ENCODE measurements at regions not wholly inside any gene's neighbourhood (a gene's known extent, or its start where the extent isn't known, plus 50 kb on each side); places are given as distances from the start of the nearest gene placed in this dataset.
"Not testable (repeated sequence)": the region's sequence is repeated elsewhere in the genome, so short reads cannot be mapped to it uniquely, and the experiment has no call there.

GRCh38 chr15:25250011-25250596 is 188.7 kb downstream of the UBE3A start:
- intact Hi-C loops (cut with DNase I) = no loop called here
- H3K27me3 ChIP-seq = no peaks in the 10 kb centered on the region
- no peaks in the 10 kb centered on the region for H3K4me1 ChIP-seq (ENCODE audit: insufficient read depth)
- WGBS, 3 donors = 70 to 80% (median 77%) methylated on average over 5 of the region's 5 CpGs
- DNase-seq = peak in 4 of 5 donors; percentile 2 to 17 (median 3)
- H3K4me3 ChIP-seq = no peak overlapping the region
- no peak for TF ChIP-seq EP300 (IDR thresholded peaks at IDR 0.05)
- TF ChIP-seq POLR2A (IDR thresholded peaks at IDR 0.05) = no peak
- TF ChIP-seq CTCF (IDR thresholded peaks at IDR 0.05) = no peak
- no peak overlapping the region for H3K27ac ChIP-seq
- peaks cover 0 to 8% of the 10 kb centered on the region in 2 donors for H3K9me3 ChIP-seq
- no peaks in the 10 kb centered on the region for H3K36me3 ChIP-seq

GRCh38 chr15:25250906-25251622 is 187.8 kb downstream of the UBE3A start:
- intact Hi-C loops (cut with DNase I) = no loop called here
- TF ChIP-seq POLR2A (IDR thresholded peaks at IDR 0.05) = no peak
- no peak for TF ChIP-seq CTCF (IDR thresholded peaks at IDR 0.05)
- no peak for TF ChIP-seq EP300 (IDR thresholded peaks at IDR 0.05)
- Histone ChIP-seq H3K36me3 (no peaks in the 10 kb centered on the region), H3K4me3 (no peak overlapping the region), H3K9me3 (peaks cover 0 to 8% of the 10 kb centered on the region in 2 donors), H3K27me3 (no peaks in the 10 kb centered on the region), H3K4me1 (ENCODE audit: insufficient read depth) (no peaks in the 10 kb centered on the region), H3K27ac (no peak overlapping the region)
- WGBS, 3 donors = 83 to 90% (median 89%) methylated on average over 12 to 14 of the region's 14 CpGs
- peak in 3 of 5 donors; percentile 1 to 20 (median 4) for DNase-seq

GRCh38 chr15:25251700-25252390 is 187.0 kb downstream of the UBE3A start:
- 83 to 86% (median 85%) methylated on average over 12 to 17 of the region's 17 CpGs for WGBS, 3 donors
- Histone ChIP-seq H3K4me1 (ENCODE audit: insufficient read depth) (no peaks in the 10 kb centered on the region), H3K9me3 (peaks cover 0 to 8% of the 10 kb centered on the region in 2 donors), H3K27ac (no peak overlapping the region), H3K36me3 (no peaks in the 10 kb centered on the region), H3K27me3 (no peaks in the 10 kb centered on the region), H3K4me3 (no peak overlapping the region)
- DNase-seq = peak in 3 of 5 donors; percentile 2 to 25 (median 6)
- intact Hi-C loops (cut with DNase I) = no loop called here
- TF ChIP-seq CTCF (IDR thresholded peaks at IDR 0.05) = no peak
- no peak for TF ChIP-seq EP300 (IDR thresholded peaks at IDR 0.05)
- TF ChIP-seq POLR2A (IDR thresholded peaks at IDR 0.05) = no peak

GRCh38 chr15:25253048-25253973 is 185.5 kb downstream of the UBE3A start:
- WGBS, 3 donors = 91 to 95% (median 95%) methylated on average over 23 to 35 of the region's 35 CpGs
- H3K36me3 ChIP-seq; H3K27me3 ChIP-seq; intact Hi-C loops (cut with DNase I); H3K27ac ChIP-seq; H3K4me3 ChIP-seq; H3K9me3 ChIP-seq; H3K4me1 ChIP-seq (ENCODE audit: insufficient read depth): not testable (repeated sequence)
- peak in 3 of 5 donors; percentile 2 to 18 (median 4) for DNase-seq

Data from ovary (tissue), 7 donors.